ENCODE measurements at regions not wholly inside any gene's neighbourhood (a gene's known extent, or its start where the extent isn't known, plus 50 kb on each side); places are given as distances from the start of the nearest gene placed in this dataset.

DNA sequence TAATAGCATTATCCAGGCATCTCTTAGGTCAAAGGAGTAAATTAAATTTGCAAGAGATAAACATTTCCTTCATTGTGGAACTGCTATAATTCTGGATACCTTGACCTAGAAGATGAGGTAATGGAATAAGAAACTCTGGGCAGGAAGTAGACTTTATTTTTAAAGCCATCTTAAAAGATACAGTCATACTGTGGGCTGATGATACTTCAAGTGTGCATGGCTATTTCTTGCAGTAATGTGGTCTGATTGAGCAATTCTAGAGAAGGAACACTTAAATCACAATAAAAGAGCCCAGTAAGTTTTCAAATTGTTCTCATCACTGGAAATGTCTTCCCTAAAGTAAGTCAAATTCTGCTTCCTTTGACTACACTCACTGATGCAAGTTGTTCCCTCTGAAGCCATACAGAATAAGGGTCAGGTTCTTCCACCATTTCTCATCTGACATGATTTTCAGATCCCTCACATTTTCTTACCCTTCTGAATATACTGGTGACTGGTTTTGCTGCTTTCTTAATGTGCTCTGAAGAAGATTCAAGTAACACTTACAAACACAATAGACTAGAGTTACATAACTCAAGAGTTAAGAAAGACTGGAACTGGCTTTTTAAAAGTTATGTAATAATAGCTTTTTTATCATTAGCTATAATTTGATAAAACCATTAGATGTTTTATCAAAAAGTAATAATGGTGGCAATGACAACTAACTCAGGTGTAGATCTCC lies 62.6 kb upstream of the TMEM244 start:
- no peak for TF ChIP-seq POLR2A (IDR thresholded peaks at IDR 0.05)
- TF ChIP-seq, protein P1, sequence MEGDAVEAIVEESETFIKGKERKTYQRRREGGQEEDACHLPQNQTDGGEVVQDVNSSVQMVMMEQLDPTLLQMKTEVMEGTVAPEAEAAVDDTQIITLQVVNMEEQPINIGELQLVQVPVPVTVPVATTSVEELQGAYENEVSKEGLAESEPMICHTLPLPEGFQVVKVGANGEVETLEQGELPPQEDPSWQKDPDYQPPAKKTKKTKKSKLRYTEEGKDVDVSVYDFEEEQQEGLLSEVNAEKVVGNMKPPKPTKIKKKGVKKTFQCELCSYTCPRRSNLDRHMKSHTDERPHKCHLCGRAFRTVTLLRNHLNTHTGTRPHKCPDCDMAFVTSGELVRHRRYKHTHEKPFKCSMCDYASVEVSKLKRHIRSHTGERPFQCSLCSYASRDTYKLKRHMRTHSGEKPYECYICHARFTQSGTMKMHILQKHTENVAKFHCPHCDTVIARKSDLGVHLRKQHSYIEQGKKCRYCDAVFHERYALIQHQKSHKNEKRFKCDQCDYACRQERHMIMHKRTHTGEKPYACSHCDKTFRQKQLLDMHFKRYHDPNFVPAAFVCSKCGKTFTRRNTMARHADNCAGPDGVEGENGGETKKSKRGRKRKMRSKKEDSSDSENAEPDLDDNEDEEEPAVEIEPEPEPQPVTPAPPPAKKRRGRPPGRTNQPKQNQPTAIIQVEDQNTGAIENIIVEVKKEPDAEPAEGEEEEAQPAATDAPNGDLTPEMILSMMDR (IDR thresholded peaks at IDR 0.05) = no peak
- intact Hi-C loops (cut with DNase I; ENCODE audit: low total_unique reads) = no loop called here
- no peak overlapping the region for H3K4me3 ChIP-seq (ENCODE audit: low read depth, poor library complexity, severe bottlenecking)
- DNase-seq (ENCODE audit: low spot score in 2 of 2) = no peak

DNA sequence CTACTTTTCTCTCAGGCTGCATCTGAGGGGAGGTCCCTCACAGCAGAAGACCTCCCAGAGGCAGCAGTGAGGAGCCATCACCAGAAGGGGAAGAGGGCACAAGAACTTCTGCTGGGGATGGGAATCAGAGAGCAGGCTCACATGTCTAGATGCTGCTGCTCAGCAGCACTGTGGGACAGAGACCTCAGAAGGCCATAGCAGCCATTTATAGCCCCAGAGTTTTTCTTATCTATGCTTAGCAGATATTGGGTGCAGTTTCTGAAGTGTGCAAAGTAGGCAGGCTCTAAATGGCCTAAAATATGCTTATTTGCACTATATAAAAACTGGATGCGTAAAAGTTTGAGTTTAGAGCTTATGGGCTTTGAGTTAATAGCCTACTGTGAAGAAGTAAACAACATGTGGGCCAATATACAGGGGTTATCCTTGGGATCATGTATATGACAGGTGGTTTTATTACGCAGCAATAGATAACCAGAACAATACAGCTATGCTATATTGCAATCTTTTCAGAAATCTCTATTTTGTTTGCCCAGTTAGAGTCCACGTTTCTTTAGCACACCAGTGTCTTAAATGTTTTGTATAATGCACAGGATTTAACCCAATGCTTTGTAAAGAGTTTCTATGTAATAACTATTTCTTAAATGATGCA lies 60.2 kb upstream of the TMEM244 start:
- no peak overlapping the region for H3K4me3 ChIP-seq (ENCODE audit: low read depth, poor library complexity, severe bottlenecking)
- DNase-seq (ENCODE audit: low spot score in 2 of 2) = no peak
- 62 to 63% methylated on average over 3 of the region's 3 CpGs for WGBS, 2 donors
- intact Hi-C loops (cut with DNase I; ENCODE audit: low total_unique reads) = no loop called here
- TF ChIP-seq POLR2A (IDR thresholded peaks at IDR 0.05) = no peak
- TF ChIP-seq, protein P1 (IDR thresholded peaks at IDR 0.05) = no peak

DNA sequence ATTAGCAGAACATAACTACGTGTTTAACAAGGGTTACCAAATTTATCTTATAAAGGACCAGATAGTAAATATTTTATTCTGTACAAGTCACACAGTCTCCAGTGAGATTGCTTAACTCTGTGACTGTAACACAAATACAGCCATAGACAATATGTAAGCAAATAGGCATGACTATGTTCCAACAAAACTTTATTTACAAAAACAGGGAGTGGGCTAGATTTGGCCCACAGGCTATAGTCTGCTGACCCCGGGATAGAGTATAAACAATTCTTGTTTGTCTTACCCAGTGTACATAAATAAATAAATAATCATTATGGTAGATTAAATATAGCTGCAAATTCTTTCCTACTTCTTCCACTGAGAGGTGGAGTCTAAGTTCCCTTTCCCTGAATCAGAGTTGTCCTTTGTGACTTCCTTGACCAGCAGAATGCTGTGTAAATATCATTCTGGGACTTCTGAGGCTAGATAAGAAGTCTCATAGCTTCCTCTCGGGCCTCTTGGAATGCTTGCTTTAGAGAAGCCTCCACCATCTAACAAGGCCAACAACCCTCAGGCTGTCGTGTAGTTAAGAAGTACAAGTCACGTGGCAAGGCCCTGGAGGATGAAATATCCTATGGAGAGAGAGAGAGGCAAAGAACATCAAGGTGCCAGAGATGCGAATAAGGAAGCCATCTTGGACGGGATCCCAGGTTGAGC lies 59.1 kb upstream of the TMEM244 start:
- intact Hi-C loops (cut with DNase I; ENCODE audit: low total_unique reads) = no loop called here
- 79 to 85% methylated on average over 7 of the region's 7 CpGs for WGBS, 2 donors

DNA sequence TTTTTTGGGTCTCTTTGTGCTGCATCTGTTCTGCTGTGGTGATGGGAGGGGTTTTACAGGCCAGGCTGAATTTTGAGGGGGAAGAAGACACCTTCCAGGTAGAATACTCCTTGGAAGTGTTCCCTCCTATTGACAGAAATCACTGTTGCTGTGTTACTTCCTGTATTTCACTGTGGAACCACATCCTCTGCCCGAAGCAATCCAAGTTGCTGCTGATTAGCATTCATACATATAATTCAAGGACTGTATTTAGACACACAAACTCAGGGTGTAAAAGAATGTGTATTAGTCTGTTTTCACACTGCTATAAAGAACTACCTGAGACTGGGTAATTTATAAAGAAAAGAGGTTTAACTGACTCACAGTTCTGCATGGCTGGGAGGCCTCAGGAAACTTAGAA lies 50.6 kb upstream of the TMEM244 start:
- no peak overlapping the region for H3K4me3 ChIP-seq (ENCODE audit: low read depth, poor library complexity, severe bottlenecking)

More for the DNA sequence above, 59.1 kb upstream of the TMEM244 start:
- DNase-seq (ENCODE audit: low spot score in 2 of 2) = no peak
- no peak for TF ChIP-seq POLR2A (IDR thresholded peaks at IDR 0.05)
- TF ChIP-seq, protein P1 (IDR thresholded peaks at IDR 0.05) = no peak
- no peak overlapping the region for H3K4me3 ChIP-seq (ENCODE audit: low read depth, poor library complexity, severe bottlenecking)

More for the DNA sequence above, 50.6 kb upstream of the TMEM244 start:
- no peak for DNase-seq (ENCODE audit: low spot score in 2 of 2)
- TF ChIP-seq, protein P1 (IDR thresholded peaks at IDR 0.05) = no peak
- no peak for TF ChIP-seq POLR2A (IDR thresholded peaks at IDR 0.05)
- intact Hi-C loops (cut with DNase I; ENCODE audit: low total_unique reads) = no loop called here
- WGBS, 2 donors = 39 to 44% methylated on average over 1 of the region's 1 CpG

Measured in lower leg skin (tissue), 4 donors.